H1 (cell line): ENCODE measurements at regions not wholly inside any gene's neighbourhood (a gene's known extent, or its start where the extent isn't known, plus 50 kb on each side); places are given as distances from the start of the nearest gene placed in this dataset.
A peak's percentile ranks its signal among the peaks of the same experiment; 100 is the strongest.

Experiments
- CTCF ChIA-PET: fragments of 300-600 bp; sonication (Branson Sonifier 250); formaldehyde crosslinking; loops from one replicate; lab custom pipeline; 2021; ENCODE audit not compliant: partially characterized antibody; lab: Charles Lee
- POLR2A ChIA-PET: fragments of 300-600 bp; sonication (Branson Sonifier 250); formaldehyde crosslinking; loops from one replicate; lab custom pipeline; 2021; ENCODE audit warnings: inconsistent platforms; ENCODE audit not compliant: partially characterized antibody; lab: Charles Lee
- DNase-seq, 2 experiments: peaks; one replicate each; pipeline versions ENCODE4 v3.0.0 to v3.0.0-alpha.2; 2010 to 2022; ENCODE audit warnings: low spot score in 2 of 2, low read depth in 1 of 2, mixed read lengths in 1 of 2
- FAIRE-seq: peaks from 2 replicates; lab custom pipeline; 2011; peaks lifted over from hg19 to GRCh38; lab: Jason Lieb, UNC
- H2AFZ ChIP-seq: 2 replicates; pipeline ENCODE4 v1.8.1; 2012; ENCODE audit warnings: low read length, inconsistent platforms
- H2AK5ac ChIP-seq: 2 replicates; pipeline ENCODE4 v1.6.1; 2013; ENCODE audit warnings: low read depth, low read length
- H2BK120ac ChIP-seq: replicated peaks from 2 replicates; pipeline ENCODE3; 2013; ENCODE audit warnings: low read depth, low read length, inconsistent platforms
- H2BK12ac ChIP-seq: 2 replicates; pipeline ENCODE4 v1.6.1; 2013; ENCODE audit warnings: low read depth, low read length
- H2BK15ac ChIP-seq: 2 replicates; pipeline ENCODE4 v1.6.1; 2013; ENCODE audit warnings: low read length
- H2BK20ac ChIP-seq: 2 replicates; pipeline ENCODE4 v1.6.1; 2013; ENCODE audit warnings: low read length
- H2BK5ac ChIP-seq: 2 replicates; pipeline ENCODE4 v1.6.1; 2013; ENCODE audit warnings: low read depth, low read length
- H3K14ac ChIP-seq: 2 replicates; pipeline ENCODE4 v1.6.1; 2013; ENCODE audit warnings: inconsistent platforms; ENCODE audit not compliant: insufficient read length
- H3K18ac ChIP-seq: 2 replicates; pipeline ENCODE4 v1.6.1; 2013; ENCODE audit warnings: low read length; ENCODE audit errors: extremely low read depth
- H3K23ac ChIP-seq: 2 replicates; pipeline ENCODE4 v1.6.1; 2013; ENCODE audit warnings: inconsistent platforms; ENCODE audit not compliant: insufficient read length
- H3K23me2 ChIP-seq: 2 replicates; pipeline ENCODE4 v1.6.1; 2013; ENCODE audit warnings: low read depth, low read length
- H3K27ac ChIP-seq: 2 replicates; pipeline ENCODE4 v1.6.1; 2011; ENCODE audit warnings: low read depth, low read length, inconsistent platforms
- H3K27me3 ChIP-seq, 4 experiments: replicated peaks in 1 of 4; 1 replicate in 1 of 4; 2 replicates in 3 of 4; pipeline versions ENCODE4 v1.6.1 to v1.8.1; 2011 to 2013; ENCODE audit warnings: low read length in 3 of 4, mild to moderate bottlenecking in 3 of 4, inconsistent platforms in 2 of 4, mixed read lengths in 2 of 4, moderate library complexity in 1 of 4; ENCODE audit not compliant: control insufficient read depth in 3 of 4, insufficient read depth in 3 of 4; ENCODE audit errors: extremely low read depth in 1 of 4
- H3K36me3 ChIP-seq, 4 experiments: 2 replicates each; pipeline versions ENCODE4 v1.6.1 to v1.8.1; 2011 to 2013; ENCODE audit warnings: mild to moderate bottlenecking in 4 of 4, low read length in 3 of 4, moderate library complexity in 2 of 4, control low read depth in 1 of 4, inconsistent platforms in 1 of 4; ENCODE audit not compliant: insufficient read depth in 4 of 4, control insufficient read depth in 2 of 4
- H3K4ac ChIP-seq: replicated peaks from 2 replicates; pipeline ENCODE3; 2013; ENCODE audit warnings: low read length, low read depth, mixed read lengths, inconsistent platforms; ENCODE audit not compliant: insufficient read length
- H3K4me1 ChIP-seq, 4 experiments: replicated peaks in 1 of 4; 1 replicate in 1 of 4; 2 replicates in 3 of 4; pipeline versions ENCODE4 v1.6.1 to v1.8.1; 2011 to 2013; ENCODE audit warnings: low read length in 3 of 4, inconsistent platforms in 2 of 4, mixed read lengths in 1 of 4; ENCODE audit not compliant: insufficient read depth in 4 of 4, control insufficient read depth in 3 of 4
- H3K4me2 ChIP-seq, 2 experiments: 2 replicates each; pipeline versions ENCODE4 v1.6.1 to v1.8.1; 2011 to 2013; ENCODE audit warnings: low read depth in 2 of 2, low read length in 2 of 2, control low read depth in 1 of 2, inconsistent platforms in 1 of 2, mild to moderate bottlenecking in 1 of 2; ENCODE audit not compliant: insufficient read depth in 1 of 2
- H3K4me3 ChIP-seq, 4 experiments: fragments of 200-600, 300-600 bp in 1 of 4; sonication (generic), shearing (Covaris generic), sonication (Bioruptor Twin) in 1 of 4; 2 replicates each; pipeline versions ENCODE4 v1.5.1 to v1.8.1; 2011 to 2016; ENCODE audit warnings: low read length in 4 of 4, low read depth in 3 of 4, control low read depth in 2 of 4, inconsistent platforms in 2 of 4, mild to moderate bottlenecking in 2 of 4, mixed read lengths in 1 of 4, moderate library complexity in 1 of 4; ENCODE audit not compliant: insufficient read depth in 2 of 4; ENCODE audit errors: extremely low read depth in 1 of 4
- H3K56ac ChIP-seq: replicated peaks from 2 replicates; pipeline ENCODE3; 2013; ENCODE audit warnings: low read depth, mild to moderate bottlenecking, mixed read lengths, low read length, inconsistent platforms; ENCODE audit not compliant: insufficient read length
- H3K79me1 ChIP-seq: 2 replicates; pipeline ENCODE4 v1.6.1; 2013; ENCODE audit warnings: low read depth, low read length, control low read depth
- H3K79me2 ChIP-seq, 2 experiments: 2 replicates each; pipeline versions ENCODE4 v1.6.1 to v1.8.1; 2012 to 2013; ENCODE audit warnings: low read length in 2 of 2, mild to moderate bottlenecking in 2 of 2, inconsistent platforms in 1 of 2; ENCODE audit not compliant: insufficient read depth in 2 of 2, control insufficient read depth in 1 of 2
- H3K9ac ChIP-seq, 4 experiments: replicated peaks in 1 of 4; 1 replicate in 1 of 4; 2 replicates in 3 of 4; pipeline versions ENCODE4 v1.6.1 to v1.8.1; 2011 to 2013; ENCODE audit warnings: low read depth in 3 of 4, low read length in 3 of 4, control low read depth in 2 of 4, mild to moderate bottlenecking in 2 of 4, moderate library complexity in 2 of 4, inconsistent platforms in 1 of 4; ENCODE audit errors: extremely low read depth in 1 of 4
- H3K9me3 ChIP-seq, 2 experiments: 2 replicates each; pipeline versions ENCODE4 v1.6.1 to v1.8.1; 2012 to 2013; ENCODE audit warnings: mild to moderate bottlenecking in 2 of 2, moderate library complexity in 2 of 2, control low read depth in 1 of 2, inconsistent platforms in 1 of 2, low read depth in 1 of 2, low read length in 1 of 2, mixed read lengths in 1 of 2; ENCODE audit not compliant: insufficient read depth in 2 of 2
- H4K20me1 ChIP-seq, 2 experiments: replicated peaks in 1 of 2; 2 replicates each; pipeline versions ENCODE3 to v1.8.1; 2011 to 2013; ENCODE audit warnings: inconsistent platforms in 2 of 2, low read length in 2 of 2, mild to moderate bottlenecking in 1 of 2; ENCODE audit not compliant: insufficient read depth in 2 of 2, control insufficient read depth in 1 of 2
- H4K5ac ChIP-seq: 2 replicates; pipeline ENCODE4 v1.6.1; 2013; ENCODE audit warnings: low read length, low read depth, mixed read lengths, inconsistent platforms; ENCODE audit not compliant: insufficient read length
- H4K8ac ChIP-seq: 2 replicates; pipeline ENCODE4 v1.8.0; 2013; ENCODE audit warnings: mild to moderate bottlenecking, moderate library complexity, low read length, inconsistent platforms; ENCODE audit not compliant: insufficient read depth; ENCODE audit errors: extremely low read depth
- H4K91ac ChIP-seq: replicated peaks from 2 replicates; pipeline ENCODE3; 2013; ENCODE audit warnings: low read length, mixed read lengths, inconsistent platforms; ENCODE audit not compliant: insufficient read length
- BCL11A ChIP-seq, 2 experiments: IDR thresholded peaks; one replicate each; pipeline ENCODE4 v1.6.1; 2011; ENCODE audit warnings: low read depth in 2 of 2, low read length in 2 of 2, mild to moderate bottlenecking in 2 of 2
- CBX5 ChIP-seq: fragments of 300-800, 300-1000 bp; sonication (generic); IDR thresholded peaks from 2 replicates; pipeline ENCODE4 v1.7.1; 2016; ENCODE audit warnings: antibody characterized with exemption, low read length, low read depth
- CBX8 ChIP-seq: fragments of 300-800, 300-1000 bp; sonication (generic); IDR thresholded peaks from 2 replicates; pipeline ENCODE4 v1.7.1; 2016; ENCODE audit warnings: low read depth, low read length, borderline replicate concordance
- CEBPB ChIP-seq: IDR thresholded peaks from 2 replicates; pipeline ENCODE4 v1.6.1; 2012; ENCODE audit warnings: low read depth, low read length
- CHD1 ChIP-seq: IDR thresholded peaks from 2 replicates; pipeline ENCODE4 v1.6.1; 2012; ENCODE audit warnings: low read depth, low read length, improper control_type of control experiment
- MAFK ChIP-seq: IDR thresholded peaks from 2 replicates; pipeline ENCODE4 v1.6.1; 2012; ENCODE audit warnings: low read depth, mild to moderate bottlenecking, improper control_type of control experiment, low read length
- NRF1 ChIP-seq: IDR thresholded peaks from 2 replicates; pipeline ENCODE4 v1.6.1; 2011; ENCODE audit warnings: mild to moderate bottlenecking, low read depth, low read length, improper control_type of control experiment
- POU5F1 ChIP-seq: IDR thresholded peaks from 2 replicates; pipeline ENCODE4 v1.6.1; 2011; ENCODE audit warnings: low read depth, mild to moderate bottlenecking, low read length, moderate library complexity
- RAD21 ChIP-seq, 2 experiments: IDR thresholded peaks in 1 of 2; conservative IDR thresholded peaks in 1 of 2; 2 replicates each; pipeline ENCODE4 v1.6.1; 2011; ENCODE audit warnings: low read depth in 2 of 2, low read length in 2 of 2, improper control_type of control experiment in 1 of 2, inconsistent platforms in 1 of 2, mild to moderate bottlenecking in 1 of 2, moderate library complexity in 1 of 2
- SIN3A ChIP-seq, 2 experiments: IDR thresholded peaks in 1 of 2; conservative IDR thresholded peaks in 1 of 2; 2 replicates each; pipeline ENCODE4 v1.6.1; 2011 to 2012; ENCODE audit warnings: low read length in 2 of 2, improper control_type of control experiment in 1 of 2, low read depth in 1 of 2, mild to moderate bottlenecking in 1 of 2
- USF2 ChIP-seq: IDR thresholded peaks from 2 replicates; pipeline ENCODE4 v1.6.1; 2011; ENCODE audit warnings: low read length, improper control_type of control experiment
- WGBS, 2 experiments: shearing (Covaris generic) in 1 of 2; methylation state at CpG; one replicate each; pipeline versions ENCODE4 v1.1.6 to v1.1.7; 2013 to 2015; ENCODE audit warnings: low lambda C conversion rate in 2 of 2, mixed read lengths in 2 of 2, inconsistent platforms in 1 of 2, low coverage in 1 of 2, missing lambda C conversion rate in 1 of 2; ENCODE audit not compliant: insufficient replicate concordance in 2 of 2, insufficient coverage in 1 of 2, insufficient read length in 1 of 2; ENCODE audit errors: extremely low coverage in 1 of 2, missing lambda C conversion rate in 1 of 2; 5-methylcytosine and 5-hydroxymethylcytosine counted together

DNA sequence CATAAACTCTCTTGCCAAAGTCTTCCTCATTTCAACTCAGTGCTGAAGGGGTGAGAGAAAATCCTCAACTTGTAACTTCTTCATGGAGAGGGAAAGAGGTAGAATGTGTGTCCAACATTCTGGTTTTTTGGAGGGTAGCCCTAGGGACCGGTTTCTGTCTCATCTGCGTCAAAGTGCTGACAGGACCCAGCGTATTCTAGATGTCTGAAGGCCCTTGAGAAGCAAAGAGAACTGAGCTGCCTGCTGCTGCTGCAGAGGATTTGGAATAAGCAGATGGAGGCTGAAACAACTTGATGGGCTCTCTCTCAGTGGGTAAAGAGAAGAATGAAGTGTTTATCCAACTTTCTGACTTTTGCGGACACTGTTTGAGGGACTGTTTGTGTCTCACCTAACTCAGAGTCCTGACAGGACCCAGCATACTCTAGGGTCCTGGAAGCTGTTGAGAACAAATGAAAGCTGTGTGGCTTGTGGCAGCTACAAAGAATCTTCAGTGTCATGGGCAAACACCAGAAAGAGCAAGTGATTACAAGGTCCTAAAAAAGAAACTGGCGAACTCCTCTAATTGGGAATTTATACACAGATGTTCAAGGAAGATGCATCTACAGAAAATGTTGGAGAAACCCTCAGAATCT is 174.4 kb downstream of the SI start:
- no peak for FAIRE-seq
- Histone ChIP-seq H3K79me1 (no peaks in the 10 kb centered on the region), H3K4me3 (no peak overlapping the region), H3K9me3 (no peaks in the 10 kb centered on the region), H3K9ac (no peak overlapping the region), H2AFZ (peak overlapping the region; percentile 99), H3K23me2 (no peaks in the 10 kb centered on the region), H3K14ac (no peak overlapping the region), H4K5ac (no peak overlapping the region), H2BK15ac (no peak overlapping the region), H2AK5ac (no peak overlapping the region), H4K91ac (no peak overlapping the region), H2BK12ac (no peak overlapping the region), H3K4ac (no peak overlapping the region), H3K27ac (no peak overlapping the region), H4K20me1 (no peaks in the 10 kb centered on the region), H2BK5ac (no peak overlapping the region), H3K18ac (no peak overlapping the region), H3K4me1 (peaks cover 0 to 6% (median 0%) of the 10 kb centered on the region in 4 experiments; a peak in 1 of 7 replicates), H3K4me2 (peak overlapping the region in 1 of 2 experiments; percentile 19; a peak in 1 of 4 replicates), H2BK20ac (no peak overlapping the region), H3K56ac (no peak overlapping the region), H3K79me2 (no peaks in the 10 kb centered on the region), H2BK120ac (no peak overlapping the region), H3K36me3 (no peaks in the 10 kb centered on the region), H3K27me3 (no peaks in the 10 kb centered on the region), H4K8ac (no peak overlapping the region), H3K23ac (no peak overlapping the region)
- no peak for DNase-seq
- 98% methylated on average over 5 of the region's 5 CpGs; no CpG with 5 or more reads in 1 of the 2 experiments for WGBS, 2 experiments
- CTCF ChIA-PET: no interaction called here
- POLR2A ChIA-PET: no interaction called here
- TF ChIP-seq CHD1 (no peak), RAD21 (IDR thresholded peaks at IDR 0.05 in 1 of 2, conservative IDR thresholded peaks at IDR 0.05 in 1 of 2; ENCODE audit: low read depth in 2 of 2, low read length in 2 of 2) (no peak), CBX8 (no peak), SIN3A (conservative IDR thresholded peaks at IDR 0.05 in 1 of 2, IDR thresholded peaks at IDR 0.05 in 1 of 2; ENCODE audit: low read depth in 1 of 2, low read length in 2 of 2) (no peak), NRF1 (no peak), USF2 (no peak), CEBPB (no peak), CBX5 (no peak), POU5F1 (no peak), BCL11A (IDR thresholded peaks at IDR 0.05; ENCODE audit: low read depth in 2 of 2, low read length in 2 of 2) (no peak), MAFK (no peak)
